ENCODE measurements at regions not wholly inside any gene's neighbourhood (a gene's known extent, or its start where the extent isn't known, plus 50 kb on each side); places are given as distances from the start of the nearest gene placed in this dataset.

DNA sequence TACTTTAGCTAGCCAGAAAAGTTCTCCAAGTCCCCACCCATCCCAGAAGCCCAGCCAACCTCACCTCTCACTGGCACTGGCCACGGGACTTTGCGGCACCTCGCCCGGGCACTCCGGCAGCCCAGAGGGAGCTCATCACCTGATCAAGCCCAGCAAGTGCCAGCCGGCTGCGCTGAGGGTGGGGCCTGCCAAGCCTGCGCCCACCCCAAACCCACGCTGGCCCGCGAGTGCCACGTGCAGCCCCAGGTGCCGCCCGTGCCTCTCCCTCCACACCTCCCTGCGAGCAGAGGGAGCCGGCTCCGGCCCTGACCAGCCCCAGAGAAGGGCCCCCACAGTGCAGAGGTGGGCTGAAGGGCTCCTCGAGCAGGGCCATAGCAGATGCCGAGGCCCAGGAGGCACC, 585.0 kb upstream of the HS6ST1 start (continued):
- no peak for TF ChIP-seq ZBTB21 (CRISPR knock-in tag; IDR thresholded peaks at IDR 0.05; ENCODE audit: borderline replicate concordance)
- TF ChIP-seq GTF2I (CRISPR knock-in tag; conservative IDR thresholded peaks at IDR 0.05), result no peak
- TF ChIP-seq, protein P1, sequence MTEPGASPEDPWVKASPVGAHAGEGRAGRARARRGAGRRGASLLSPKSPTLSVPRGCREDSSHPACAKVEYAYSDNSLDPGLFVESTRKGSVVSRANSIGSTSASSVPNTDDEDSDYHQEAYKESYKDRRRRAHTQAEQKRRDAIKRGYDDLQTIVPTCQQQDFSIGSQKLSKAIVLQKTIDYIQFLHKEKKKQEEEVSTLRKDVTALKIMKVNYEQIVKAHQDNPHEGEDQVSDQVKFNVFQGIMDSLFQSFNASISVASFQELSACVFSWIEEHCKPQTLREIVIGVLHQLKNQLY (CRISPR knock-in tag; IDR thresholded peaks at IDR 0.05), result no peak
- no peak for TF ChIP-seq ZNF671 (CRISPR knock-in tag; IDR thresholded peaks at IDR 0.05)
- TF ChIP-seq, protein P2, sequence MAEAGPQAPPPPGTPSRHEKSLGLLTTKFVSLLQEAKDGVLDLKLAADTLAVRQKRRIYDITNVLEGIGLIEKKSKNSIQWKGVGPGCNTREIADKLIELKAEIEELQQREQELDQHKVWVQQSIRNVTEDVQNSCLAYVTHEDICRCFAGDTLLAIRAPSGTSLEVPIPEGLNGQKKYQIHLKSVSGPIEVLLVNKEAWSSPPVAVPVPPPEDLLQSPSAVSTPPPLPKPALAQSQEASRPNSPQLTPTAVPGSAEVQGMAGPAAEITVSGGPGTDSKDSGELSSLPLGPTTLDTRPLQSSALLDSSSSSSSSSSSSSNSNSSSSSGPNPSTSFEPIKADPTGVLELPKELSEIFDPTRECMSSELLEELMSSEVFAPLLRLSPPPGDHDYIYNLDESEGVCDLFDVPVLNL (CRISPR knock-in tag; IDR thresholded peaks at IDR 0.05; ENCODE audit: borderline replicate concordance, low read depth), result no peak
- no peak for TF ChIP-seq JAZF1 (CRISPR knock-in tag; IDR thresholded peaks at IDR 0.05)
- TF ChIP-seq, protein P3, sequence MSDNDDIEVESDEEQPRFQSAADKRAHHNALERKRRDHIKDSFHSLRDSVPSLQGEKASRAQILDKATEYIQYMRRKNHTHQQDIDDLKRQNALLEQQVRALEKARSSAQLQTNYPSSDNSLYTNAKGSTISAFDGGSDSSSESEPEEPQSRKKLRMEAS (CRISPR knock-in tag; IDR thresholded peaks at IDR 0.05), result no peak

DNA sequence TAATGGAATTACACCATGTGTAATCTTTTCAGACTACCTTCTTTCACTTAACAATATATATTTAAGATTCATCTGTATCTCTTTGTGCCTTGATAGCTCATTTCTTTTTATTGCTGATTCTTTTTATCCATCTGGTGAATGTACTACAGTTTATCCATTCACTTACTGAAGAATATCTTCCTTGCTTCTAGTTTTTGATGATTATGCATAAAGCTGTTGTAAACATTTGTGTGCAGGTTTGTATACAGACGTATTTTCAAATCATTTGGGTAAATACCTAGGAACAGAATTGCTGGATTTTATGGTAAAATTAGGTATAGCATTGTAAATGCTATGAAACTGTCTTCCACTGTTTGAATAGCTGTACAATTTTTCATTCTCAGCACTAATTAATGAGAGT, 592.6 kb upstream of the HS6ST1 start:
- TF ChIP-seq TP53 (CRISPR knock-in tag; IDR thresholded peaks at IDR 0.05) (no peak), TEAD1 (CRISPR knock-in tag; IDR thresholded peaks at IDR 0.05) (no peak), ZNF232 (CRISPR knock-in tag; IDR thresholded peaks at IDR 0.05) (no peak), ETV6 (CRISPR knock-in tag; IDR thresholded peaks at IDR 0.05) (no peak), ZNF121 (CRISPR knock-in tag; IDR thresholded peaks at IDR 0.05) (no peak), NFYB (CRISPR knock-in tag; conservative IDR thresholded peaks at IDR 0.05; ENCODE audit: low read depth) (no peak), ZNF219 (CRISPR knock-in tag; IDR thresholded peaks at IDR 0.05; ENCODE audit: borderline replicate concordance) (no peak), ESRRA (CRISPR knock-in tag; IDR thresholded peaks at IDR 0.05; ENCODE audit: borderline replicate concordance) (no peak)
- TF ChIP-seq, protein P4, sequence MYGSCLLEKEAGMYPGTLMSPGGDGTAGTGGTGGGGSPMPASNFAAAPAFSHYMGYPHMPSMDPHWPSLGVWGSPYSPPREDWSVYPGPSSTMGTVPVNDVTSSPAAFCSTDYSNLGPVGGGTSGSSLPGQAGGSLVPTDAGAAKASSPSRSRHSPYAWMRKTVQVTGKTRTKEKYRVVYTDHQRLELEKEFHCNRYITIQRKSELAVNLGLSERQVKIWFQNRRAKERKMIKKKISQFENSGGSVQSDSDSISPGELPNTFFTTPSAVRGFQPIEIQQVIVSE (CRISPR knock-in tag; IDR thresholded peaks at IDR 0.05; ENCODE audit: borderline replicate concordance), result no peak
- TF ChIP-seq, protein P5, sequence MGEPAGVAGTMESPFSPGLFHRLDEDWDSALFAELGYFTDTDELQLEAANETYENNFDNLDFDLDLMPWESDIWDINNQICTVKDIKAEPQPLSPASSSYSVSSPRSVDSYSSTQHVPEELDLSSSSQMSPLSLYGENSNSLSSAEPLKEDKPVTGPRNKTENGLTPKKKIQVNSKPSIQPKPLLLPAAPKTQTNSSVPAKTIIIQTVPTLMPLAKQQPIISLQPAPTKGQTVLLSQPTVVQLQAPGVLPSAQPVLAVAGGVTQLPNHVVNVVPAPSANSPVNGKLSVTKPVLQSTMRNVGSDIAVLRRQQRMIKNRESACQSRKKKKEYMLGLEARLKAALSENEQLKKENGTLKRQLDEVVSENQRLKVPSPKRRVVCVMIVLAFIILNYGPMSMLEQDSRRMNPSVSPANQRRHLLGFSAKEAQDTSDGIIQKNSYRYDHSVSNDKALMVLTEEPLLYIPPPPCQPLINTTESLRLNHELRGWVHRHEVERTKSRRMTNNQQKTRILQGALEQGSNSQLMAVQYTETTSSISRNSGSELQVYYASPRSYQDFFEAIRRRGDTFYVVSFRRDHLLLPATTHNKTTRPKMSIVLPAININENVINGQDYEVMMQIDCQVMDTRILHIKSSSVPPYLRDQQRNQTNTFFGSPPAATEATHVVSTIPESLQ (CRISPR knock-in tag; IDR thresholded peaks at IDR 0.05), result no peak
- TF ChIP-seq, protein P3 (CRISPR knock-in tag; IDR thresholded peaks at IDR 0.05), result no peak
- TF ChIP-seq, protein P2 (CRISPR knock-in tag; IDR thresholded peaks at IDR 0.05; ENCODE audit: borderline replicate concordance, low read depth), result no peak
- TF ChIP-seq, protein P6, sequence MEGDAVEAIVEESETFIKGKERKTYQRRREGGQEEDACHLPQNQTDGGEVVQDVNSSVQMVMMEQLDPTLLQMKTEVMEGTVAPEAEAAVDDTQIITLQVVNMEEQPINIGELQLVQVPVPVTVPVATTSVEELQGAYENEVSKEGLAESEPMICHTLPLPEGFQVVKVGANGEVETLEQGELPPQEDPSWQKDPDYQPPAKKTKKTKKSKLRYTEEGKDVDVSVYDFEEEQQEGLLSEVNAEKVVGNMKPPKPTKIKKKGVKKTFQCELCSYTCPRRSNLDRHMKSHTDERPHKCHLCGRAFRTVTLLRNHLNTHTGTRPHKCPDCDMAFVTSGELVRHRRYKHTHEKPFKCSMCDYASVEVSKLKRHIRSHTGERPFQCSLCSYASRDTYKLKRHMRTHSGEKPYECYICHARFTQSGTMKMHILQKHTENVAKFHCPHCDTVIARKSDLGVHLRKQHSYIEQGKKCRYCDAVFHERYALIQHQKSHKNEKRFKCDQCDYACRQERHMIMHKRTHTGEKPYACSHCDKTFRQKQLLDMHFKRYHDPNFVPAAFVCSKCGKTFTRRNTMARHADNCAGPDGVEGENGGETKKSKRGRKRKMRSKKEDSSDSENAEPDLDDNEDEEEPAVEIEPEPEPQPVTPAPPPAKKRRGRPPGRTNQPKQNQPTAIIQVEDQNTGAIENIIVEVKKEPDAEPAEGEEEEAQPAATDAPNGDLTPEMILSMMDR (IDR thresholded peaks at IDR 0.05), result no peak
- TF ChIP-seq, protein P7, sequence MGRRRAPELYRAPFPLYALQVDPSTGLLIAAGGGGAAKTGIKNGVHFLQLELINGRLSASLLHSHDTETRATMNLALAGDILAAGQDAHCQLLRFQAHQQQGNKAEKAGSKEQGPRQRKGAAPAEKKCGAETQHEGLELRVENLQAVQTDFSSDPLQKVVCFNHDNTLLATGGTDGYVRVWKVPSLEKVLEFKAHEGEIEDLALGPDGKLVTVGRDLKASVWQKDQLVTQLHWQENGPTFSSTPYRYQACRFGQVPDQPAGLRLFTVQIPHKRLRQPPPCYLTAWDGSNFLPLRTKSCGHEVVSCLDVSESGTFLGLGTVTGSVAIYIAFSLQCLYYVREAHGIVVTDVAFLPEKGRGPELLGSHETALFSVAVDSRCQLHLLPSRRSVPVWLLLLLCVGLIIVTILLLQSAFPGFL (CRISPR knock-in tag; IDR thresholded peaks at IDR 0.05; ENCODE audit: borderline replicate concordance), result no peak
- TF ChIP-seq, protein P8, sequence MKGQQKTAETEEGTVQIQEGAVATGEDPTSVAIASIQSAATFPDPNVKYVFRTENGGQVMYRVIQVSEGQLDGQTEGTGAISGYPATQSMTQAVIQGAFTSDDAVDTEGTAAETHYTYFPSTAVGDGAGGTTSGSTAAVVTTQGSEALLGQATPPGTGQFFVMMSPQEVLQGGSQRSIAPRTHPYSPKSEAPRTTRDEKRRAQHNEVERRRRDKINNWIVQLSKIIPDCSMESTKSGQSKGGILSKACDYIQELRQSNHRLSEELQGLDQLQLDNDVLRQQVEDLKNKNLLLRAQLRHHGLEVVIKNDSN (CRISPR knock-in tag; IDR thresholded peaks at IDR 0.05), result no peak
- DNase-seq (ENCODE audit: low spot score) (no peak), ATAC-seq (no peak)
- Mint-ChIP-seq H3K36me3 (no peaks in the 10 kb centered on the region), H3K4me3 (no peak overlapping the region), H3K27ac (no peak overlapping the region), H3K27me3 (ENCODE audit: low read depth) (no peaks in the 10 kb centered on the region), H3K4me1 (no peaks in the 10 kb centered on the region), H3K9me3 (peaks cover 32% of the 10 kb centered on the region)
- CTCF ChIA-PET, result no interaction called here
- POLR2A ChIA-PET, result no interaction called here
